ENCODE measurements at regions not wholly inside any gene's neighbourhood (a gene's known extent, or its start where the extent isn't known, plus 50 kb on each side); places are given as distances from the start of the nearest gene placed in this dataset.
"Not testable (repeated sequence)": the region's sequence is repeated elsewhere in the genome, so short reads cannot be mapped to it uniquely, and the experiment has no call there.

DNA sequence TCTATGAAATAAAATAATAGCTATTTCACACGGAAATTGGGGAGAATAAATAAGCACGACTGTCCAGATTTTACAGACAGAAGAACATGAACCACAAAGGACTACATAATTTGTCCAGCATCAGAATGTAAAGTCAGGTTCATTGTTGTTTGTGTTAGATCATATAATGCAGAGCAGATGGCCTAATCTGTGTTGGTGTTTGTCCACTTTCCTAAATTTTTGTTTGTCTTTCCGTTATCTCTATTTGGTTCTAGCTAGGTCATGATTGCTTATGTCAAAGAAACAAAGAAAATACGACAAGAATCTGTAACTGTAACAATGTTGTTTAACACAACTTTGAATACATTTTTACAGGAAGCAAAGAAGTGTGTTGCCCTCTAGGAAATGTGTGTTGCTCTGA, 75.6 kb upstream of the ANKRD28 start:
- no peak for DNase-seq (ENCODE audit: low read depth)
- TF ChIP-seq, protein P1, sequence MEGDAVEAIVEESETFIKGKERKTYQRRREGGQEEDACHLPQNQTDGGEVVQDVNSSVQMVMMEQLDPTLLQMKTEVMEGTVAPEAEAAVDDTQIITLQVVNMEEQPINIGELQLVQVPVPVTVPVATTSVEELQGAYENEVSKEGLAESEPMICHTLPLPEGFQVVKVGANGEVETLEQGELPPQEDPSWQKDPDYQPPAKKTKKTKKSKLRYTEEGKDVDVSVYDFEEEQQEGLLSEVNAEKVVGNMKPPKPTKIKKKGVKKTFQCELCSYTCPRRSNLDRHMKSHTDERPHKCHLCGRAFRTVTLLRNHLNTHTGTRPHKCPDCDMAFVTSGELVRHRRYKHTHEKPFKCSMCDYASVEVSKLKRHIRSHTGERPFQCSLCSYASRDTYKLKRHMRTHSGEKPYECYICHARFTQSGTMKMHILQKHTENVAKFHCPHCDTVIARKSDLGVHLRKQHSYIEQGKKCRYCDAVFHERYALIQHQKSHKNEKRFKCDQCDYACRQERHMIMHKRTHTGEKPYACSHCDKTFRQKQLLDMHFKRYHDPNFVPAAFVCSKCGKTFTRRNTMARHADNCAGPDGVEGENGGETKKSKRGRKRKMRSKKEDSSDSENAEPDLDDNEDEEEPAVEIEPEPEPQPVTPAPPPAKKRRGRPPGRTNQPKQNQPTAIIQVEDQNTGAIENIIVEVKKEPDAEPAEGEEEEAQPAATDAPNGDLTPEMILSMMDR (IDR thresholded peaks at IDR 0.05; ENCODE audit: control insufficient read depth, extremely low read depth, insufficient read depth), result no peak
- no peak overlapping the region for H3K4me3 ChIP-seq (ENCODE audit: low read depth, low read length)

DNA sequence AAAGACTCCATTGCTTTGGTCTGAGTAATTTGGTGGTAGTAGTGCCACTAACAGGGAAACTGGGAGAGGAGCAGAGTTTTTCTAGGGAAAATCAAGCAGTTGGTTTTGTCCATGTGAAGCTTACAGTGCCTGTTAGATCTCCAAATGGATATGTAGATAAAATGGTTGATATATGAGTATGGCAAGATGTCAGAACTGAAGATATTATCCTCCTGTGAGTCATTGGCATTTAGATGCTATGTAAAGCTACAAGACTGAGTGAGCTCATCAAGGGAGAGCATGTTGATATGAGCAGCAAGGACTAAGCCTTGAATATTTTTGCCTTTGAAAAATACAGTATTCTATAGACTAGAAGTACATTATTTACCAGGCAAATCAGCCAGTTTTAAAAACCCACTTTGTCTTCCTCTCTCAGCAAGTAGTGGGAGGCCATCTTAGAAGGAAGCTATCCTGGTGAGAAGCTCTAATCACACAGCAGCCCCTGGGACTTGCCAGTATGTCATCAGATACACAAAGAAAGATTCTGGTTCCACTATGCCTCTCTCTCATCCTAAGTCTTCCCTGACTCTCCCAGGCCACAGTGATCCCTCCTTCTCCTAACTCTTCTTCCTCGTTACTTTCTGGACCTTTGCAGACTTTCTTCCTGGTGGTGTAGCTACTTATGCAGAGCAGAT, 77.4 kb upstream of the ANKRD28 start:
- TF ChIP-seq, protein P1 (IDR thresholded peaks at IDR 0.05; ENCODE audit: control insufficient read depth, extremely low read depth, insufficient read depth), result no peak
- no peak for DNase-seq (ENCODE audit: low read depth)
- no peak overlapping the region for H3K4me3 ChIP-seq (ENCODE audit: low read depth, low read length)

DNA sequence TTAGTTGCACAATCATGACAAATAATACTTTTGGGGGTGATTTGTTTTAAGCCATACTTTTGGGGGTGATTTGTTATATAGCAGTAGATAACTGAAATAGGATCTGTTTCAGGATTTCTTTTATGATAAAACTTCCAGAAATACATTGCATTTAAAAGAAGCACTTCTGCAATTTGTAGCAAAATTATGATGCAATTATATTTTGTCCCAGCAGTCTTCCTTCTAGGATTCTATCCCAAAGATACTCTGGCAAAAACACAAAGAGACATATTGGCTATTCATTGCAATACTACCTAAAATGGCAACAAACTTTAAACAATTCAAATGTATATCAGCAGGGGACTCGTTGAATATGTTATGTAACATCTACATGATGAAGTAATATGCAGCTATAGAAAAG, 78.9 kb upstream of the ANKRD28 start:
- DNase-seq (ENCODE audit: low read depth), result no peak
- H3K4me3 ChIP-seq (ENCODE audit: low read depth, low read length), result no peak overlapping the region
- TF ChIP-seq, protein P1 (IDR thresholded peaks at IDR 0.05; ENCODE audit: control insufficient read depth, extremely low read depth, insufficient read depth), result no peak

DNA sequence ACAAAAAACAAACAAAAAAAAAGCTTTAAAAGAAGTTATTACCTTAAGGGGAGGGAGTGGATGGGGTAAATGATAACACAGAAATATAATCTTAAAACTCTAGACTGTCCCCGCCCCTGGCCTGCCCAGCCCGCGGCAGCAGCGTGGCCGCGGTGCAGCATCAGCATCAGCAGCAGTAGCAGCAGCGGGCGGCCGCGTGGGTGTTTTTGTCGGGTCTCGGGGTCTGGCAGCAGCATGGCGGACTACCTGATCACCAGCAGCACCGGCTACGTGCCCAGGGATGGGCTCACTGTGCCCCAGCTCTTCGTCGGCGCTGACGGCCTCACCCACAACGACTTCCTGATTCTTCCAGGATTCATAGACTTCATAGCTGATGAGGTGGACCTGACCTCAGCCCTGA, 80.0 kb upstream of the ANKRD28 start:
- TF ChIP-seq, protein P1 (IDR thresholded peaks at IDR 0.05; ENCODE audit: control insufficient read depth, extremely low read depth, insufficient read depth), result no peak
- DNase-seq (ENCODE audit: low read depth), result no peak
- H3K4me3 ChIP-seq (ENCODE audit: low read depth, low read length), result no peak overlapping the region

DNA sequence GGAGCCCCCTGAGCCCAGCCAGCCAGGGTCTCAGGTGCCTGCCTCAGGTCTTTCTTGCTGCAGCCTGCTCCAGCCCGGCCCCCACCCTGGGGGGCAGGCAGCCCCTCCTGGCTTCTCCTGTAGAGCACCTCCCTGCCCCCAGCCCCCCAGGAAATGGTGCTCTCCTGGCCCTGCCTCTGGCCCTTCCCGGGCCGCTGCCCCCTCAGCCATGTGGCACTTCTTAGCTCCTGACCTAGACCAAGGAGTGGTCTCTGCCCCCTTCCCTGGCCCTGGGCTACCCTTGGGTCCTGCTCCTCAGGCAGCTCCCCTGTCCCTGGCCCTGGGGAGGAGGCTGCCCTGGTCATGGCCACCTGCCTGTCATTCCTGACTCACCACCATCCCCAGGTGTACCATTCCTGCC, 82.0 kb upstream of the ANKRD28 start:
- not testable (repeated sequence) for H3K4me3 ChIP-seq (ENCODE audit: low read depth, low read length); DNase-seq (ENCODE audit: low read depth)

DNA sequence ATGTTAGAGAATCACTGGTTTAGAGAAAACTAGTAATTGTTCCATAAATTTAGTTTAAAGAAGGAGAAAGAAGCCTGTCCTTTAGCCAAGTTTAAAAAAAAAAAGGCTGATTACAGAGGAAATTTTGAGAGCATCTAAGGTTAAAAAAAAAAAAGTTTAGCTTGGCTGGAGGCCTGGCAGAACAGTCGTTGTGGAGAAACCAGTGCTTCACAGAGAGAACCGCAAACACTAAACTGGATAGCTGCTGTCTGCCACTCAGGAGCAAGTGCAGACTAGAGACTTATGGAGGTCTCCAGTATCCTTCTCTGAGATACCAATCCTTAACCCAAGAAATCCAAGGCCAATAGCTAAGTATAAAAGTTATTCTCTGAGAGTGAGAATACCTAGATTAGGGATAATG, 84.8 kb upstream of the ANKRD28 start:
- no peak overlapping the region for H3K4me3 ChIP-seq (ENCODE audit: low read depth, low read length)
- TF ChIP-seq, protein P1 (IDR thresholded peaks at IDR 0.05; ENCODE audit: control insufficient read depth, extremely low read depth, insufficient read depth), result no peak
- DNase-seq (ENCODE audit: low read depth), result no peak

DNA sequence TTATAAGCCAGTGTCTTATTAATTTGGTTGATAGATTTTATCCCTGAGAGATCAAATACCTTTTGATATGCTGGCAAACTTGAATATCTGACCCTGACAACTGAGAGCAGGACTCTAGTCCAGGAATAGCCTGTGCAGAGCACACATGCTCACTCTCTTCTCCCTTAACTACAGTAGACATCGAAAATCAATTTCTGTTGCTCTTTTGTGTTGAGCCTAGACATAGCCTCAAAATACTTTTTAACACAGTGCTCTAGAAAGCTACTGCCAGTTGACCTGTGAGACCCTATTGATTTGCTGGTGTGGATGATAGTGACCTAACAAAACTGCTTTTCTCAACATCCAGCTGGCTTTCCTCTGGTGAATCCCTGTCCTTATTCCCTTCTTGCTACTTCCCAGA, 86.4 kb upstream of the ANKRD28 start:
- TF ChIP-seq, protein P1 (IDR thresholded peaks at IDR 0.05; ENCODE audit: control insufficient read depth, extremely low read depth, insufficient read depth), result no peak
- no peak overlapping the region for H3K4me3 ChIP-seq (ENCODE audit: low read depth, low read length)
- no peak for DNase-seq (ENCODE audit: low read depth)

Measured in LNCaP clone FGC (cell line).